ENCODE measurements at regions not wholly inside any gene's neighbourhood (a gene's known extent, or its start where the extent isn't known, plus 50 kb on each side); places are given as distances from the start of the nearest gene placed in this dataset.

GRCh38 chr3:178087376-178087775, 448.9 kb upstream of the KCNMB2 start:
- no peak for DNase-seq (ENCODE audit: low spot score in 2 of 2)
- peaks cover 3 to 13% of the 10 kb centered on the region in 2 donors for H3K4me1 ChIP-seq
- H3K9me3 ChIP-seq = no peaks in the 10 kb centered on the region
- TF ChIP-seq, protein P1, sequence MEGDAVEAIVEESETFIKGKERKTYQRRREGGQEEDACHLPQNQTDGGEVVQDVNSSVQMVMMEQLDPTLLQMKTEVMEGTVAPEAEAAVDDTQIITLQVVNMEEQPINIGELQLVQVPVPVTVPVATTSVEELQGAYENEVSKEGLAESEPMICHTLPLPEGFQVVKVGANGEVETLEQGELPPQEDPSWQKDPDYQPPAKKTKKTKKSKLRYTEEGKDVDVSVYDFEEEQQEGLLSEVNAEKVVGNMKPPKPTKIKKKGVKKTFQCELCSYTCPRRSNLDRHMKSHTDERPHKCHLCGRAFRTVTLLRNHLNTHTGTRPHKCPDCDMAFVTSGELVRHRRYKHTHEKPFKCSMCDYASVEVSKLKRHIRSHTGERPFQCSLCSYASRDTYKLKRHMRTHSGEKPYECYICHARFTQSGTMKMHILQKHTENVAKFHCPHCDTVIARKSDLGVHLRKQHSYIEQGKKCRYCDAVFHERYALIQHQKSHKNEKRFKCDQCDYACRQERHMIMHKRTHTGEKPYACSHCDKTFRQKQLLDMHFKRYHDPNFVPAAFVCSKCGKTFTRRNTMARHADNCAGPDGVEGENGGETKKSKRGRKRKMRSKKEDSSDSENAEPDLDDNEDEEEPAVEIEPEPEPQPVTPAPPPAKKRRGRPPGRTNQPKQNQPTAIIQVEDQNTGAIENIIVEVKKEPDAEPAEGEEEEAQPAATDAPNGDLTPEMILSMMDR (IDR thresholded peaks at IDR 0.05) = no peak
- H3K36me3 ChIP-seq = no peaks in the 10 kb centered on the region
- no peaks in the 10 kb centered on the region for H3K27me3 ChIP-seq
- H3K27ac ChIP-seq = no peak overlapping the region
- intact Hi-C loops (cut with DNase I) = no loop called here
- no peak overlapping the region for H3K4me3 ChIP-seq

DNA sequence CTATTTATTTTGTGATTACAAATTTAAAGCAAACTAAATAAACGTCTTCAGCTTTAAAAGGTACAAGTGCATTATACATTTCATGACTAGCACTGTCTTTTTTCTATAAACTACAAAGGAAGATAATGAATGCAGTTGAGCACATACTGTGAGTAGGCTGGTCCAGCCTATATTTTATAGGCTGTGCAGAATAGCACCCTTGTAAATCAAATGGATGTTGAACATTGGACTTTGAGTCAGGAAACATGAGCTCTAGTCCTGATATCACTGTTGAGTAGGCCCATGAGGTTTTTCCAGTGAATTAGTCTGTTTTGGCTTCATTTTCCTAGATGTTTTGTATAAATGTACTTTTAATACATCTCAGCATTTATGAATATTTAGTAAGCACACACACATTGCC, 447.3 kb upstream of the KCNMB2 start:
- TF ChIP-seq, protein P1 (IDR thresholded peaks at IDR 0.05) = no peak
- intact Hi-C loops (cut with DNase I) = no loop called here
- Histone ChIP-seq H3K27ac (no peak overlapping the region), H3K36me3 (no peaks in the 10 kb centered on the region), H3K27me3 (no peaks in the 10 kb centered on the region), H3K4me3 (no peak overlapping the region), H3K9me3 (peaks cover 0 to 6% of the 10 kb centered on the region in 2 donors), H3K4me1 (peaks cover 3 to 13% of the 10 kb centered on the region in 2 donors)
- DNase-seq (ENCODE audit: low spot score in 2 of 2) = no peak

GRCh38 chr3:178090899-178091298, 445.3 kb upstream of the KCNMB2 start:
- Histone ChIP-seq H3K4me1 (no peaks in the 10 kb centered on the region), H3K36me3 (no peaks in the 10 kb centered on the region), H3K27me3 (no peaks in the 10 kb centered on the region), H3K27ac (no peak overlapping the region), H3K9me3 (peaks cover 0 to 6% of the 10 kb centered on the region in 2 donors), H3K4me3 (no peak overlapping the region)
- no peak for DNase-seq (ENCODE audit: low spot score in 2 of 2)
- TF ChIP-seq, protein P1 (IDR thresholded peaks at IDR 0.05) = no peak
- intact Hi-C loops (cut with DNase I) = no loop called here

DNA sequence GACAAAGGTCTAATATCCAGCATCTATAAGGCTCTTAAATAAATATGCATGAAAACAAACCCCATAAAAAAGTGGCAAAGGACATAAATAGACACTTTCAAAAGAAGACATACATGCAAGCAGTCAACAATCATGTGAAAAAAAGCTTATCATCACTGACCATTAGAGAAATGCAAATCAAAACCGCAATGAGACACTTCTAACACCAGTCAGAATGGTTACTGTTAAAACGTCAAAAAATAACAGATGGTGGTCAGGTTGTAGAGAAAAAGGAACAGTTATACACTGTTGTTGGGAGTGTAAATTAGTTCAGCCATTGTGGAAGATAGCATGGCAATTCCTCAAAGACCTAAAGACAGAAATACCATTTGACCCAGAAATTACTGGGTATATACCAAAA, 440.7 kb upstream of the KCNMB2 start:
- H3K27me3 ChIP-seq = no peaks in the 10 kb centered on the region
- H3K9me3 ChIP-seq = peaks cover 0 to 6% of the 10 kb centered on the region in 2 donors
- no peak overlapping the region for H3K4me3 ChIP-seq
- H3K4me1 ChIP-seq = no peaks in the 10 kb centered on the region
- TF ChIP-seq, protein P1 (IDR thresholded peaks at IDR 0.05) = no peak
- no peak overlapping the region for H3K27ac ChIP-seq
- no peak for DNase-seq (ENCODE audit: low spot score in 2 of 2)
- no peaks in the 10 kb centered on the region for H3K36me3 ChIP-seq
- intact Hi-C loops (cut with DNase I) = no loop called here

- no peak for DNase-seq (ENCODE audit: low spot score in 2 of 2)
- peaks cover 0 to 2% of the 10 kb centered on the region in 2 donors for H3K4me1 ChIP-seq
- TF ChIP-seq, protein P1 (IDR thresholded peaks at IDR 0.05) = no peak
- H3K9me3 ChIP-seq = peaks cover 0 to 6% of the 10 kb centered on the region in 2 donors
- H3K27me3 ChIP-seq = no peaks in the 10 kb centered on the region
- no peaks in the 10 kb centered on the region for H3K36me3 ChIP-seq
- H3K27ac ChIP-seq = no peak overlapping the region
- intact Hi-C loops (cut with DNase I) = no loop called here
- no peak overlapping the region for H3K4me3 ChIP-seq
Observed at GRCh38 chr3:178096955-178097354, 439.3 kb upstream of the KCNMB2 start.

DNA sequence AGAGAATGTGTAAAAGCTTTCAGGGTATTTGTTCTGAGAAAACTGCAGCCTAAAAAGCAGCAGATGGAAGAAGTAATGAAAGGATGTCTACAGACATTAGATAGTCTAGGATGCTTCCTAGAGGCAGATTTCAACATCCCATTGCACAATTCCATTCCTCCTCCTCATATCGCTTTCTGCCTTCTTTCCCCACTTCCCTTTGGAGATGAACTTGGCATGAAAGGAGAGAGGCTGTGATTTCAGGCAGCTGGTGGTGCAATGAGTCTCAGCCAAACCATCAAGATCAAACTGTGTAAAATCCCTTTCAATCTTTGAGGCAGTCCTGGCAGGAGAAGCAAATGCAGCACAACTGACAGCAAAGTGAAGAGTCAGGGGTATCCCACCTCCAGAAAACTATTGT, 438.7 kb upstream of the KCNMB2 start:
- Histone ChIP-seq H3K4me3 (no peak overlapping the region), H3K27me3 (no peaks in the 10 kb centered on the region), H3K9me3 (peaks cover 0 to 5% of the 10 kb centered on the region in 2 donors), H3K27ac (no peak overlapping the region), H3K36me3 (no peaks in the 10 kb centered on the region), H3K4me1 (peaks cover 0 to 2% of the 10 kb centered on the region in 2 donors)
- DNase-seq (ENCODE audit: low spot score in 2 of 2) = no peak
- TF ChIP-seq, protein P1 (IDR thresholded peaks at IDR 0.05) = no peak
- intact Hi-C loops (cut with DNase I) = no loop called here

All from ascending aorta (tissue), 2 donors.